ENCODE measurements at regions not wholly inside any gene's neighbourhood (a gene's known extent, or its start where the extent isn't known, plus 50 kb on each side); places are given as distances from the start of the nearest gene placed in this dataset.

GRCh38 chr13:104943331-104943730 lies 1592.1 kb downstream of the EFNB2 start:
- TF ChIP-seq EZH2 (IDR thresholded peaks at IDR 0.05; ENCODE audit: low read depth, unreplicated experiment): no peak
- TF ChIP-seq CTCF (conservative IDR thresholded peaks at IDR 0.05; ENCODE audit: low read depth in 2 of 2): no peak
- TF ChIP-seq POLR2AphosphoS5 (IDR thresholded peaks at IDR 0.05; ENCODE audit: low read depth): no peak
- no peak for TF ChIP-seq ZNF114 (CRISPR knock-in tag; IDR thresholded peaks at IDR 0.05)
- no peak for TF ChIP-seq ZNF331 (CRISPR knock-in tag; IDR thresholded peaks at IDR 0.05; ENCODE audit: low read depth)
- TF ChIP-seq JUNB (IDR thresholded peaks at IDR 0.05; ENCODE audit: unreplicated experiment): no peak
- no peak for TF ChIP-seq REST (IDR thresholded peaks at IDR 0.05; ENCODE audit: unreplicated experiment)
- no peak for TF ChIP-seq EZH2phosphoT487 (IDR thresholded peaks at IDR 0.05; ENCODE audit: unreplicated experiment)
- no peak for TF ChIP-seq ETS1 (IDR thresholded peaks at IDR 0.05)
- no peak for TF ChIP-seq CREB1 (CRISPR knock-in tag; IDR thresholded peaks at IDR 0.05; ENCODE audit: low read depth)

Measured in GM23338 (cell line).